GM23338 (cell line): ENCODE measurements at regions not wholly inside any gene's neighbourhood (a gene's known extent, or its start where the extent isn't known, plus 50 kb on each side); places are given as distances from the start of the nearest gene placed in this dataset.

ENCODE experiments used
- ATAC-seq: fragments of 200-7000 bp; cut with Tn5 transposase; 3 replicates; pipeline ENCODE4 v1.9.1; 2020
- DNase-seq: peaks from one replicate; pipeline ENCODE4 v3.0.0-alpha.2; 2015; ENCODE audit warnings: low spot score
- H2AFZ ChIP-seq: fragments of 200-600 bp; sonication (generic); 2 replicates; pipeline ENCODE4 v1.8.0; 2016; ENCODE audit warnings: antibody characterized with exemption, mild to moderate bottlenecking, moderate library complexity
- H3F3A ChIP-seq: fragments of 200-600 bp; sonication (generic); replicated peaks from 2 replicates; pipeline ENCODE4 v1.8.0; 2017; ENCODE audit warnings: antibody characterized with exemption, mixed run types, low read depth
- H3K27ac ChIP-seq: fragments of 200-600 bp; sonication (generic); 2 replicates; pipeline ENCODE4 v1.6.1; 2016; ENCODE audit warnings: low read depth
- H3K27me3 ChIP-seq: fragments of 200-600 bp; sonication (generic); 2 replicates; pipeline ENCODE4 v1.8.0; 2016; ENCODE audit warnings: mild to moderate bottlenecking, mixed run types, moderate library complexity; ENCODE audit not compliant: insufficient read depth
- H3K36me3 ChIP-seq: fragments of 200-600 bp; sonication (generic); 2 replicates; pipeline ENCODE4 v1.8.0; 2016; ENCODE audit warnings: mild to moderate bottlenecking; ENCODE audit not compliant: insufficient read depth
- H3K4me1 ChIP-seq: fragments of 200-600 bp; sonication (generic); 2 replicates; pipeline ENCODE4 v1.8.0; 2016; ENCODE audit warnings: mild to moderate bottlenecking, moderate library complexity; ENCODE audit not compliant: insufficient read depth
- H3K4me2 ChIP-seq: fragments of 200-600 bp; sonication (generic); 2 replicates; pipeline ENCODE4 v1.7.1; 2017; ENCODE audit warnings: mixed run types
- H3K4me3 ChIP-seq: fragments of 200-600 bp; sonication (generic); 2 replicates; pipeline ENCODE4 v1.6.1; 2016; ENCODE audit warnings: mixed run types
- H3K79me2 ChIP-seq: fragments of 200-600 bp; sonication (generic); replicated peaks from 2 replicates; pipeline ENCODE4 v1.8.0; 2017; ENCODE audit warnings: mild to moderate bottlenecking; ENCODE audit not compliant: insufficient read depth
- H3K9me2 ChIP-seq: fragments of 200-600 bp; sonication (generic); 2 replicates; pipeline ENCODE4 v1.8.0; 2017; ENCODE audit not compliant: insufficient read depth
- H4K20me1 ChIP-seq: fragments of 200-600 bp; sonication (generic); replicated peaks from 2 replicates; pipeline ENCODE4 v1.8.0; 2017; ENCODE audit warnings: mild to moderate bottlenecking; ENCODE audit not compliant: insufficient read depth
- H3K27ac Mint-ChIP-seq: 2 replicates; pipeline ENCODE4 v1.8.0; 2020; ENCODE audit warnings: inconsistent platforms, mild to moderate bottlenecking, moderate library complexity, mixed read lengths
- H3K27me3 Mint-ChIP-seq: 3 replicates; pipeline ENCODE4 v1.8.0; 2022; ENCODE audit warnings: low read depth, mild to moderate bottlenecking, moderate library complexity, mixed read lengths, inconsistent platforms; ENCODE audit not compliant: insufficient read depth, poor library complexity
- H3K36me3 Mint-ChIP-seq: 3 replicates; pipeline ENCODE4 v1.8.0; 2021; ENCODE audit warnings: low read depth, mild to moderate bottlenecking, inconsistent platforms, moderate library complexity, mixed read lengths
- H3K4me1 Mint-ChIP-seq: 3 replicates; pipeline ENCODE4 v1.8.0; 2020; ENCODE audit warnings: mild to moderate bottlenecking, inconsistent platforms, mixed read lengths
- H3K4me3 Mint-ChIP-seq: 3 replicates; pipeline ENCODE4 v1.8.0; 2021; ENCODE audit warnings: moderate library complexity, mild to moderate bottlenecking, inconsistent platforms, mixed read lengths
- H3K9me3 Mint-ChIP-seq: 3 replicates; pipeline ENCODE4 v1.8.0; 2020; ENCODE audit warnings: moderate library complexity, mild to moderate bottlenecking, inconsistent platforms, mixed read lengths
- CREB1 ChIP-seq: fragments of 250-450 bp; sonication (Bioruptor Pico); IDR thresholded peaks from 2 replicates; pipeline ENCODE4 v1.5.0; 2020; ENCODE audit warnings: low read depth, mild to moderate bottlenecking, moderate library complexity
- CTCF ChIP-seq, 2 experiments: fragments of 200-600 bp in 1 of 2; sonication (generic) in 1 of 2; conservative IDR thresholded peaks; 2 replicates each; pipeline versions ENCODE4 v1.5.1 to v1.6.1; 2016 to 2017; ENCODE audit warnings: antibody characterized with exemption in 2 of 2, low read depth in 2 of 2, mild to moderate bottlenecking in 2 of 2, moderate library complexity in 1 of 2
- EZH2 ChIP-seq: fragments of 200-600 bp; sonication (generic); IDR thresholded peaks from one replicate; pipeline ENCODE4 v1.8.0; 2017; ENCODE audit warnings: antibody characterized with exemption, mild to moderate bottlenecking, low read depth; ENCODE audit not compliant: unreplicated experiment
- EZH2phosphoT487 ChIP-seq: fragments of 200-600 bp; sonication (generic); IDR thresholded peaks from one replicate; pipeline ENCODE4 v1.8.1; 2018; ENCODE audit warnings: antibody characterized with exemption; ENCODE audit not compliant: unreplicated experiment
- NANOG ChIP-seq: IDR thresholded peaks from 2 replicates; pipeline ENCODE4 v1.6.1; 2016; ENCODE audit warnings: antibody characterized with exemption, borderline replicate concordance
- ZNF114 ChIP-seq: fragments of 250-450 bp; sonication (Bioruptor Pico); IDR thresholded peaks from 2 replicates; pipeline ENCODE4 v1.5.0; 2020; ENCODE audit warnings: mild to moderate bottlenecking, moderate library complexity
- ZNF331 ChIP-seq: fragments of 250-450 bp; sonication (Bioruptor Pico); IDR thresholded peaks from 2 replicates; pipeline ENCODE4 v1.5.0; 2020; ENCODE audit warnings: low read depth, mild to moderate bottlenecking, moderate library complexity
- TF ChIP-seq, protein P1 (sequence below): IDR thresholded peaks from 2 replicates; pipeline ENCODE4 v1.6.1; 2016; ENCODE audit warnings: antibody characterized with exemption
- TF ChIP-seq, protein P2 (sequence below): IDR thresholded peaks from one replicate; pipeline ENCODE4 v1.6.1; 2018; ENCODE audit warnings: antibody characterized with exemption; ENCODE audit not compliant: unreplicated experiment

- Mint-ChIP-seq H3K27me3 (peaks cover 2% of the 10 kb centered on the region), H3K36me3 (0 out of 3 replicates have a peak, but pooled peaks cover 4% of the 10 kb centered on the region), H3K4me1 (no peaks in the 10 kb centered on the region), H3K27ac (no peak overlapping the region), H3K4me3 (no peak overlapping the region), H3K9me3 (peaks cover 89% of the 10 kb centered on the region)
- Histone ChIP-seq H3K4me1 (no peaks in the 10 kb centered on the region), H2AFZ (no peak overlapping the region), H3K4me3 (no peak overlapping the region), H3K9me2 (no peaks in the 10 kb centered on the region), H3K36me3 (no peaks in the 10 kb centered on the region), H3F3A (no peaks in the 10 kb centered on the region), H4K20me1 (no peaks in the 10 kb centered on the region), H3K27ac (no peak overlapping the region), H3K4me2 (no peak overlapping the region), H3K27me3 (no peaks in the 10 kb centered on the region), H3K79me2 (no peaks in the 10 kb centered on the region)
- TF ChIP-seq ZNF331 (CRISPR knock-in tag) (no peak), ZNF114 (no peak), CREB1 (CRISPR knock-in tag) (no peak), EZH2 (no peak), CTCF (conservative IDR thresholded peaks at IDR 0.05; ENCODE audit: low read depth in 2 of 2) (no peak), NANOG (no peak), EZH2phosphoT487 (no peak)
- DNase-seq (no peak), ATAC-seq (no peak)
These were observed 326.7 kb downstream of the RPS4Y2 start for GRCh38 chrY:21082639-21083038.

GRCh38 chrY:21091909-21092308 lies 336.0 kb downstream of the RPS4Y2 start:
- Histone ChIP-seq H3K9me2 (no peaks in the 10 kb centered on the region), H3K4me1 (no peaks in the 10 kb centered on the region), H3F3A (no peaks in the 10 kb centered on the region), H3K4me3 (no peak overlapping the region), H3K36me3 (no peaks in the 10 kb centered on the region), H3K4me2 (no peak overlapping the region), H4K20me1 (no peaks in the 10 kb centered on the region), H3K79me2 (no peaks in the 10 kb centered on the region), H3K27me3 (no peaks in the 10 kb centered on the region), H3K27ac (no peak overlapping the region), H2AFZ (no peak overlapping the region)
- TF ChIP-seq ZNF331 (CRISPR knock-in tag) (no peak), ZNF114 (no peak), EZH2phosphoT487 (no peak)
- TF ChIP-seq, protein P1, sequence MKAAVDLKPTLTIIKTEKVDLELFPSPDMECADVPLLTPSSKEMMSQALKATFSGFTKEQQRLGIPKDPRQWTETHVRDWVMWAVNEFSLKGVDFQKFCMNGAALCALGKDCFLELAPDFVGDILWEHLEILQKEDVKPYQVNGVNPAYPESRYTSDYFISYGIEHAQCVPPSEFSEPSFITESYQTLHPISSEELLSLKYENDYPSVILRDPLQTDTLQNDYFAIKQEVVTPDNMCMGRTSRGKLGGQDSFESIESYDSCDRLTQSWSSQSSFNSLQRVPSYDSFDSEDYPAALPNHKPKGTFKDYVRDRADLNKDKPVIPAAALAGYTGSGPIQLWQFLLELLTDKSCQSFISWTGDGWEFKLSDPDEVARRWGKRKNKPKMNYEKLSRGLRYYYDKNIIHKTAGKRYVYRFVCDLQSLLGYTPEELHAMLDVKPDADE, result no peak
- TF ChIP-seq, protein P2, sequence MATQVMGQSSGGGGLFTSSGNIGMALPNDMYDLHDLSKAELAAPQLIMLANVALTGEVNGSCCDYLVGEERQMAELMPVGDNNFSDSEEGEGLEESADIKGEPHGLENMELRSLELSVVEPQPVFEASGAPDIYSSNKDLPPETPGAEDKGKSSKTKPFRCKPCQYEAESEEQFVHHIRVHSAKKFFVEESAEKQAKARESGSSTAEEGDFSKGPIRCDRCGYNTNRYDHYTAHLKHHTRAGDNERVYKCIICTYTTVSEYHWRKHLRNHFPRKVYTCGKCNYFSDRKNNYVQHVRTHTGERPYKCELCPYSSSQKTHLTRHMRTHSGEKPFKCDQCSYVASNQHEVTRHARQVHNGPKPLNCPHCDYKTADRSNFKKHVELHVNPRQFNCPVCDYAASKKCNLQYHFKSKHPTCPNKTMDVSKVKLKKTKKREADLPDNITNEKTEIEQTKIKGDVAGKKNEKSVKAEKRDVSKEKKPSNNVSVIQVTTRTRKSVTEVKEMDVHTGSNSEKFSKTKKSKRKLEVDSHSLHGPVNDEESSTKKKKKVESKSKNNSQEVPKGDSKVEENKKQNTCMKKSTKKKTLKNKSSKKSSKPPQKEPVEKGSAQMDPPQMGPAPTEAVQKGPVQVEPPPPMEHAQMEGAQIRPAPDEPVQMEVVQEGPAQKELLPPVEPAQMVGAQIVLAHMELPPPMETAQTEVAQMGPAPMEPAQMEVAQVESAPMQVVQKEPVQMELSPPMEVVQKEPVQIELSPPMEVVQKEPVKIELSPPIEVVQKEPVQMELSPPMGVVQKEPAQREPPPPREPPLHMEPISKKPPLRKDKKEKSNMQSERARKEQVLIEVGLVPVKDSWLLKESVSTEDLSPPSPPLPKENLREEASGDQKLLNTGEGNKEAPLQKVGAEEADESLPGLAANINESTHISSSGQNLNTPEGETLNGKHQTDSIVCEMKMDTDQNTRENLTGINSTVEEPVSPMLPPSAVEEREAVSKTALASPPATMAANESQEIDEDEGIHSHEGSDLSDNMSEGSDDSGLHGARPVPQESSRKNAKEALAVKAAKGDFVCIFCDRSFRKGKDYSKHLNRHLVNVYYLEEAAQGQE, result no peak
- ATAC-seq (no peak), DNase-seq (no peak)
- Mint-ChIP-seq H3K27ac (no peak overlapping the region), H3K4me1 (no peaks in the 10 kb centered on the region), H3K27me3 (no peaks in the 10 kb centered on the region), H3K4me3 (no peak overlapping the region), H3K9me3 (peaks cover 84% of the 10 kb centered on the region), H3K36me3 (no peaks in the 10 kb centered on the region)
